IPS-15b (cell line): ENCODE measurements at regions not wholly inside any gene's neighbourhood (a gene's known extent, or its start where the extent isn't known, plus 50 kb on each side); places are given as distances from the start of the nearest gene placed in this dataset.
"Not testable (repeated sequence)": the region's sequence is repeated elsewhere in the genome, so short reads cannot be mapped to it uniquely, and the experiment has no call there.

Experiments
- H3K27me3 ChIP-seq: one replicate; pipeline ENCODE4 v1.6.1; 2013; ENCODE audit warnings: low read length; ENCODE audit not compliant: control insufficient read depth, insufficient read depth
- H3K36me3 ChIP-seq: one replicate; pipeline ENCODE4 v1.6.1; 2013; ENCODE audit warnings: low read length; ENCODE audit not compliant: control insufficient read depth, insufficient read depth
- H3K4me1 ChIP-seq: one replicate; pipeline ENCODE4 v1.6.1; 2013; ENCODE audit warnings: mild to moderate bottlenecking, low read length; ENCODE audit not compliant: control insufficient read depth, insufficient read depth
- H3K4me3 ChIP-seq: one replicate; pipeline ENCODE4 v1.5.1; 2013; ENCODE audit warnings: low read depth, low read length
- H3K9ac ChIP-seq: one replicate; pipeline ENCODE4 v1.6.1; 2013; ENCODE audit warnings: low read depth, mild to moderate bottlenecking, low read length
- H3K9me3 ChIP-seq: one replicate; pipeline ENCODE4 v1.6.1; 2013; ENCODE audit warnings: mild to moderate bottlenecking, low read length; ENCODE audit not compliant: control insufficient read depth, insufficient read depth

- H3K36me3 ChIP-seq = no peaks in the 10 kb centered on the region
- no peaks in the 10 kb centered on the region for H3K4me1 ChIP-seq
- H3K9ac ChIP-seq = no peak overlapping the region
- no peaks in the 10 kb centered on the region for H3K27me3 ChIP-seq
- H3K9me3 ChIP-seq = no peaks in the 10 kb centered on the region
- H3K4me3 ChIP-seq = no peak overlapping the region
These were observed 80.1 kb upstream of the SPOPL start for GRCh38 chr2:138421315-138421970.

- H3K9ac ChIP-seq = no peak overlapping the region
These were observed 79.6 kb upstream of the SPOPL start for GRCh38 chr2:138421971-138422335.

GRCh38 chr2:138423198-138423597 lies 78.4 kb upstream of the SPOPL start:
- H3K4me3 ChIP-seq = no peak overlapping the region
- H3K36me3 ChIP-seq = no peaks in the 10 kb centered on the region
- H3K9me3 ChIP-seq = peaks cover 4% of the 10 kb centered on the region
- H3K27me3 ChIP-seq = no peaks in the 10 kb centered on the region
- no peaks in the 10 kb centered on the region for H3K4me1 ChIP-seq
- H3K9ac ChIP-seq = no peak overlapping the region

More at GRCh38 chr2:138421971-138422335, 79.6 kb upstream of the SPOPL start:
- peaks cover 3% of the 10 kb centered on the region for H3K9me3 ChIP-seq
- no peaks in the 10 kb centered on the region for H3K4me1 ChIP-seq
- no peaks in the 10 kb centered on the region for H3K27me3 ChIP-seq
- H3K4me3 ChIP-seq = no peak overlapping the region
- H3K36me3 ChIP-seq = no peaks in the 10 kb centered on the region

GRCh38 chr2:138423745-138424144 lies 77.8 kb upstream of the SPOPL start:
- no peaks in the 10 kb centered on the region for H3K27me3 ChIP-seq
- no peaks in the 10 kb centered on the region for H3K36me3 ChIP-seq
- peaks cover 4% of the 10 kb centered on the region for H3K9me3 ChIP-seq
- H3K4me3 ChIP-seq = no peak overlapping the region
- H3K9ac ChIP-seq = no peak overlapping the region
- no peaks in the 10 kb centered on the region for H3K4me1 ChIP-seq

GRCh38 chr2:138424436-138425140 lies 77.0 kb upstream of the SPOPL start:
- Histone ChIP-seq H3K36me3 (no peaks in the 10 kb centered on the region), H3K9me3 (peaks cover 4% of the 10 kb centered on the region)

GRCh38 chr2:138426116-138426515 lies 75.5 kb upstream of the SPOPL start:
- H3K4me1 ChIP-seq, H3K36me3 ChIP-seq, H3K27me3 ChIP-seq, H3K9ac ChIP-seq, H3K9me3 ChIP-seq, H3K4me3 ChIP-seq: not testable (repeated sequence)

More at GRCh38 chr2:138424436-138425140, 77.0 kb upstream of the SPOPL start:
- H3K4me3 ChIP-seq = no peak overlapping the region
- no peaks in the 10 kb centered on the region for H3K4me1 ChIP-seq
- H3K9ac ChIP-seq = no peak overlapping the region
- H3K27me3 ChIP-seq = no peaks in the 10 kb centered on the region

GRCh38 chr2:138428710-138429440 lies 72.7 kb upstream of the SPOPL start:
- peaks cover 4% of the 10 kb centered on the region for H3K9me3 ChIP-seq
- no peak overlapping the region for H3K9ac ChIP-seq
- H3K27me3 ChIP-seq = no peaks in the 10 kb centered on the region
- H3K36me3 ChIP-seq = no peaks in the 10 kb centered on the region
- H3K4me3 ChIP-seq = no peak overlapping the region
- H3K4me1 ChIP-seq = no peaks in the 10 kb centered on the region

- Histone ChIP-seq H3K9ac (no peak overlapping the region), H3K36me3 (no peaks in the 10 kb centered on the region), H3K4me1 (no peaks in the 10 kb centered on the region), H3K27me3 (no peaks in the 10 kb centered on the region), H3K4me3 (no peak overlapping the region), H3K9me3 (peaks cover 4% of the 10 kb centered on the region)
These were observed 71.4 kb upstream of the SPOPL start for GRCh38 chr2:138430181-138430580.

- Histone ChIP-seq H3K9me3 (no peaks in the 10 kb centered on the region), H3K27me3 (no peaks in the 10 kb centered on the region), H3K4me3 (no peak overlapping the region), H3K4me1 (no peaks in the 10 kb centered on the region), H3K9ac (no peak overlapping the region), H3K36me3 (no peaks in the 10 kb centered on the region)
These were observed 68.6 kb upstream of the SPOPL start for GRCh38 chr2:138432971-138433370.

- H3K27me3 ChIP-seq = no peaks in the 10 kb centered on the region
- no peak overlapping the region for H3K9ac ChIP-seq
- no peak overlapping the region for H3K4me3 ChIP-seq
- no peaks in the 10 kb centered on the region for H3K9me3 ChIP-seq
- H3K4me1 ChIP-seq = no peaks in the 10 kb centered on the region
- H3K36me3 ChIP-seq = no peaks in the 10 kb centered on the region
These were observed 67.3 kb upstream of the SPOPL start for GRCh38 chr2:138433995-138434951.

- Histone ChIP-seq H3K36me3 (no peaks in the 10 kb centered on the region), H3K27me3 (no peaks in the 10 kb centered on the region), H3K4me1 (no peaks in the 10 kb centered on the region), H3K9me3 (no peaks in the 10 kb centered on the region), H3K4me3 (no peak overlapping the region), H3K9ac (no peak overlapping the region)
These were observed 65.9 kb upstream of the SPOPL start for GRCh38 chr2:138435701-138436100.
